ENCODE measurements at regions not wholly inside any gene's neighbourhood (a gene's known extent, or its start where the extent isn't known, plus 50 kb on each side); places are given as distances from the start of the nearest gene placed in this dataset.

- Histone ChIP-seq H3K9me2 (replicated peaks; ENCODE audit: insufficient read depth, low read length) (no peaks in the 10 kb centered on the region), H4K20me1 (ENCODE audit: insufficient read depth, low read depth, low read length) (no peaks in the 10 kb centered on the region), H3K9me3 (ENCODE audit: low read length) (no peaks in the 10 kb centered on the region), H3K36me3 (ENCODE audit: insufficient read depth, low read length) (no peaks in the 10 kb centered on the region), H3K9ac (ENCODE audit: low read length) (no peak overlapping the region), H3K27ac (ENCODE audit: low read length) (no peak overlapping the region), H3K4me1 (ENCODE audit: low read length) (no peaks in the 10 kb centered on the region), H3K4me3 (ENCODE audit: low read length) (no peak overlapping the region), H2AFZ (ENCODE audit: low read length) (no peak overlapping the region), H3K79me2 (ENCODE audit: low read length) (no peaks in the 10 kb centered on the region), H3K27me3 (ENCODE audit: low read length) (0 out of 2 replicates have a peak, but pooled peaks cover 4% of the 10 kb centered on the region), H3K4me2 (ENCODE audit: low read depth, low read length, poor library complexity, severe bottlenecking) (no peak overlapping the region)
- no peak for DNase-seq
Measured at GRCh38 chr6:44761046-44761445, 373.5 kb downstream of the CDC5L start.

DNA sequence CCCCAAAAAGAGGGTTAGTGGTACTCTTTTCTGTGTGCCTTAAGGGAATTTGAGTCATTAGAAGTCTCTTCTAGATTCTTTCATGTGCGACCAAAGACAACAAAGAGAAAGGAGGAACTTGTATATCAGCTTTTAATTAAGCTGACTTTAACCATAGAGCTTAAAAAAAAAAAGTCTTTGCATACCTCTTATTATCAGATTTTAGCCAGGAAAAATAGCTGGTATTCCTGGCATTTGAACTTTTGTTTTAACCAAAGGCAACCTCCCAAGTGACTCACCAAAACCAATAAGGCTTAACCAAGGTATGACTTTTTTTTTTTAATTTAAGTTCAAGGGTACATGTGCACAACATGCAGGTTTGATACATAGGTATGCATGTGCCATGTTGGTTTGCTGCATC, 375.0 kb downstream of the CDC5L start:
- Histone ChIP-seq H3K27me3 (ENCODE audit: low read length) (0 out of 2 replicates have a peak, but pooled peaks cover 4% of the 10 kb centered on the region), H3K9me3 (ENCODE audit: low read length) (no peaks in the 10 kb centered on the region), H3K4me3 (ENCODE audit: low read length) (no peak overlapping the region), H3K4me2 (ENCODE audit: low read depth, low read length, poor library complexity, severe bottlenecking) (no peak overlapping the region), H3K36me3 (ENCODE audit: insufficient read depth, low read length) (no peaks in the 10 kb centered on the region), H3K79me2 (ENCODE audit: low read length) (no peaks in the 10 kb centered on the region), H2AFZ (ENCODE audit: low read length) (no peak overlapping the region), H3K9me2 (replicated peaks; ENCODE audit: insufficient read depth, low read length) (no peaks in the 10 kb centered on the region), H3K4me1 (ENCODE audit: low read length) (no peaks in the 10 kb centered on the region), H3K27ac (ENCODE audit: low read length) (no peak overlapping the region), H4K20me1 (ENCODE audit: insufficient read depth, low read depth, low read length) (no peaks in the 10 kb centered on the region), H3K9ac (ENCODE audit: low read length) (no peak overlapping the region)
- DNase-seq: no peak

GRCh38 chr6:44771647-44772415, 384.3 kb downstream of the CDC5L start:
- Histone ChIP-seq H3K27me3 (ENCODE audit: low read length) (no peaks in the 10 kb centered on the region), H3K4me3 (ENCODE audit: low read length) (no peak overlapping the region), H3K4me2 (ENCODE audit: low read depth, low read length, poor library complexity, severe bottlenecking) (no peak overlapping the region), H3K9me2 (replicated peaks; ENCODE audit: insufficient read depth, low read length) (no peaks in the 10 kb centered on the region), H3K79me2 (ENCODE audit: low read length) (no peaks in the 10 kb centered on the region), H2AFZ (ENCODE audit: low read length) (no peak overlapping the region), H3K9me3 (ENCODE audit: low read length) (no peaks in the 10 kb centered on the region), H3K27ac (ENCODE audit: low read length) (no peak overlapping the region), H4K20me1 (ENCODE audit: insufficient read depth, low read depth, low read length) (no peaks in the 10 kb centered on the region), H3K4me1 (ENCODE audit: low read length) (no peaks in the 10 kb centered on the region), H3K36me3 (ENCODE audit: insufficient read depth, low read length) (no peaks in the 10 kb centered on the region), H3K9ac (ENCODE audit: low read length) (no peak overlapping the region)
- DNase-seq: no peak

GRCh38 chr6:44772838-44773237, 385.3 kb downstream of the CDC5L start:
- Histone ChIP-seq H3K36me3 (ENCODE audit: insufficient read depth, low read length) (no peaks in the 10 kb centered on the region), H3K27me3 (ENCODE audit: low read length) (no peaks in the 10 kb centered on the region), H3K4me1 (ENCODE audit: low read length) (no peaks in the 10 kb centered on the region), H4K20me1 (ENCODE audit: insufficient read depth, low read depth, low read length) (no peaks in the 10 kb centered on the region), H2AFZ (ENCODE audit: low read length) (no peak overlapping the region), H3K79me2 (ENCODE audit: low read length) (no peaks in the 10 kb centered on the region), H3K9me3 (ENCODE audit: low read length) (no peaks in the 10 kb centered on the region), H3K27ac (ENCODE audit: low read length) (no peak overlapping the region), H3K9me2 (replicated peaks; ENCODE audit: insufficient read depth, low read length) (no peaks in the 10 kb centered on the region), H3K4me2 (ENCODE audit: low read depth, low read length, poor library complexity, severe bottlenecking) (no peak overlapping the region), H3K4me3 (ENCODE audit: low read length) (no peak overlapping the region), H3K9ac (ENCODE audit: low read length) (no peak overlapping the region)
- DNase-seq: no peak

DNA sequence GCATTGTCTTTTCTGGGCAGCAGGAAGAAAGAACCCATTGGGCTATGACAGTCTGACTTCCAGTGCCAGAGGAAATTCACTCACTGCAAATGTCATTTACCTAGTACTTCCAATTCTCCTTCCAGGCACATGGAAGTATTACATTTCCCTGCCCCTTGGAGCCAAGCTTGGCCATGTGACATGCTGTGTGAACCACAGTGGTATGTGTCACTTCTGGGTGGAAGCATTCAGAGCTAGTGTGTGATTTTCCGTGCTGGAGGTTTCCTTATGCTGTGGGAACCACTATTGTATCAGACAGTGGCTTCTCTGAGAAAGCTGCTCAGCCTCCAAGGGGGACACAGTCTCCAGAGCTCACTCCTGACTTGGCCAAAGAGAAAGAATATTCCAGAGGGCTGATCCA, 387.6 kb downstream of the CDC5L start:
- H3K27me3 ChIP-seq (ENCODE audit: low read length): no peaks in the 10 kb centered on the region
- H3K9ac ChIP-seq (ENCODE audit: low read length): no peak overlapping the region
- no peaks in the 10 kb centered on the region for H3K79me2 ChIP-seq (ENCODE audit: low read length)
- H3K4me2 ChIP-seq (ENCODE audit: low read depth, low read length, poor library complexity, severe bottlenecking): no peak overlapping the region
- H4K20me1 ChIP-seq (ENCODE audit: insufficient read depth, low read depth, low read length): no peaks in the 10 kb centered on the region
- no peaks in the 10 kb centered on the region for H3K4me1 ChIP-seq (ENCODE audit: low read length)
- H2AFZ ChIP-seq (ENCODE audit: low read length): no peak overlapping the region
- H3K9me2 ChIP-seq (replicated peaks; ENCODE audit: insufficient read depth, low read length): no peaks in the 10 kb centered on the region
- no peak for DNase-seq
- no peak overlapping the region for H3K4me3 ChIP-seq (ENCODE audit: low read length)
- no peak overlapping the region for H3K27ac ChIP-seq (ENCODE audit: low read length)
- H3K9me3 ChIP-seq (ENCODE audit: low read length): no peaks in the 10 kb centered on the region
- H3K36me3 ChIP-seq (ENCODE audit: insufficient read depth, low read length): no peaks in the 10 kb centered on the region

DNA sequence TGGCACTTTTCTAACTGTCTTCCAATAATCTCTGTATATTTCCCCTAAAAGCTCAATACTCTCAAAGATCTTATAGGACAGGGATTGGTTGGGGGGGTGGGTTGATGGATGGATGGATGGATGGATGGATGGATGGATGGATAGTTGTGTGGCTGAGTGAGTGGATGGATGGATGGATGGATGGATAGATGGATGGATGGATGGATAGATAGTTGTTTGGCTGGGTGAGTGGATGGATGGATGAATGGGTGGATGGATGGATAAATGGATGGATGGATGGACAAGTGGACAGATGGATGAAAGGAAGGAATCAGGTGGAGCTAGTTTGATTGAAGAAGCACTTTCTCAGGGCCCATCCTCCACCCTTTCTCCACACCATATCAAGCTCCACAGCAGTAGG, 388.8 kb downstream of the CDC5L start:
- H4K20me1 ChIP-seq (ENCODE audit: insufficient read depth, low read depth, low read length): no peaks in the 10 kb centered on the region
- H3K9ac ChIP-seq (ENCODE audit: low read length): no peak overlapping the region
- no peak for DNase-seq
- no peak overlapping the region for H3K4me3 ChIP-seq (ENCODE audit: low read length)
- no peaks in the 10 kb centered on the region for H3K4me1 ChIP-seq (ENCODE audit: low read length)
- no peaks in the 10 kb centered on the region for H3K27me3 ChIP-seq (ENCODE audit: low read length)
- H3K4me2 ChIP-seq (ENCODE audit: low read depth, low read length, poor library complexity, severe bottlenecking): no peak overlapping the region
- no peak overlapping the region for H3K27ac ChIP-seq (ENCODE audit: low read length)
- H3K79me2 ChIP-seq (ENCODE audit: low read length): no peaks in the 10 kb centered on the region
- H3K9me3 ChIP-seq (ENCODE audit: low read length): no peaks in the 10 kb centered on the region
- no peaks in the 10 kb centered on the region for H3K9me2 ChIP-seq (replicated peaks; ENCODE audit: insufficient read depth, low read length)
- no peaks in the 10 kb centered on the region for H3K36me3 ChIP-seq (ENCODE audit: insufficient read depth, low read length)
- H2AFZ ChIP-seq (ENCODE audit: low read length): no peak overlapping the region

DNA sequence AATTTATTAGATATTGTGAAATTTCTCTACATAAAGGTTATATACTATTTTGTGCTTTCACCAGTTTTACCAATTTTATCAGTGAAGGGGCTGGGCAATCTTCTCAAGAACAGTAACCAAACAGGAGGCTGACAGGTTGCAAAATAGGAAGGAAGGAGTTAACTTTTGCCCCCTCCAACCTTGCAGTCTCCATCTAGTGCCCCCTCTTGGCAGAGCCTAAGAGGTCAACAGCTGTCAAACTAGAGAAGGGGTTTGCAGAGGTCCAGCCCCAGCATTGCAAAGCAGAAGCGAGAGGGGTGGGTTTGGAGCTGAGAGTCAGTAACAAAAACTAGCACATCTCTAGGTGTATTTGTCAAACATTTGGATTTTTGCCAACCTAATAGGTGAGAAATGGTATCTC, 391.0 kb downstream of the CDC5L start:
- Histone ChIP-seq H3K9ac (ENCODE audit: low read length) (no peak overlapping the region), H3K36me3 (ENCODE audit: insufficient read depth, low read length) (no peaks in the 10 kb centered on the region), H3K4me1 (ENCODE audit: low read length) (no peaks in the 10 kb centered on the region), H3K9me2 (replicated peaks; ENCODE audit: insufficient read depth, low read length) (no peaks in the 10 kb centered on the region), H3K4me2 (ENCODE audit: low read depth, low read length, poor library complexity, severe bottlenecking) (no peak overlapping the region), H4K20me1 (ENCODE audit: insufficient read depth, low read depth, low read length) (no peaks in the 10 kb centered on the region), H3K4me3 (ENCODE audit: low read length) (no peak overlapping the region), H3K9me3 (ENCODE audit: low read length) (no peaks in the 10 kb centered on the region), H3K79me2 (ENCODE audit: low read length) (no peaks in the 10 kb centered on the region), H2AFZ (ENCODE audit: low read length) (no peak overlapping the region), H3K27ac (ENCODE audit: low read length) (no peak overlapping the region), H3K27me3 (ENCODE audit: low read length) (no peaks in the 10 kb centered on the region)
- no peak for DNase-seq
